ENCODE measurements at regions not wholly inside any gene's neighbourhood (a gene's known extent, or its start where the extent isn't known, plus 50 kb on each side); places are given as distances from the start of the nearest gene placed in this dataset.

GRCh38 chr5:2257326-2258244 lies 374.9 kb upstream of the IRX4 start:
- no peaks in the 10 kb centered on the region for H3K4me1 ChIP-seq
- no peak overlapping the region for H3K27ac ChIP-seq
- peaks cover 0 to 2% of the 10 kb centered on the region in 2 donors for H3K27me3 ChIP-seq
- H3K4me3 ChIP-seq, result no peak overlapping the region
- no peaks in the 10 kb centered on the region for H3K36me3 ChIP-seq
- intact Hi-C loops (cut with DNase I; ENCODE audit: low total_unique reads), result no loop called here
- no peaks in the 10 kb centered on the region for H3K9me3 ChIP-seq
- DNase-seq, result no peak
- TF ChIP-seq, protein P1, sequence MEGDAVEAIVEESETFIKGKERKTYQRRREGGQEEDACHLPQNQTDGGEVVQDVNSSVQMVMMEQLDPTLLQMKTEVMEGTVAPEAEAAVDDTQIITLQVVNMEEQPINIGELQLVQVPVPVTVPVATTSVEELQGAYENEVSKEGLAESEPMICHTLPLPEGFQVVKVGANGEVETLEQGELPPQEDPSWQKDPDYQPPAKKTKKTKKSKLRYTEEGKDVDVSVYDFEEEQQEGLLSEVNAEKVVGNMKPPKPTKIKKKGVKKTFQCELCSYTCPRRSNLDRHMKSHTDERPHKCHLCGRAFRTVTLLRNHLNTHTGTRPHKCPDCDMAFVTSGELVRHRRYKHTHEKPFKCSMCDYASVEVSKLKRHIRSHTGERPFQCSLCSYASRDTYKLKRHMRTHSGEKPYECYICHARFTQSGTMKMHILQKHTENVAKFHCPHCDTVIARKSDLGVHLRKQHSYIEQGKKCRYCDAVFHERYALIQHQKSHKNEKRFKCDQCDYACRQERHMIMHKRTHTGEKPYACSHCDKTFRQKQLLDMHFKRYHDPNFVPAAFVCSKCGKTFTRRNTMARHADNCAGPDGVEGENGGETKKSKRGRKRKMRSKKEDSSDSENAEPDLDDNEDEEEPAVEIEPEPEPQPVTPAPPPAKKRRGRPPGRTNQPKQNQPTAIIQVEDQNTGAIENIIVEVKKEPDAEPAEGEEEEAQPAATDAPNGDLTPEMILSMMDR (IDR thresholded peaks at IDR 0.05), result no peak

DNA sequence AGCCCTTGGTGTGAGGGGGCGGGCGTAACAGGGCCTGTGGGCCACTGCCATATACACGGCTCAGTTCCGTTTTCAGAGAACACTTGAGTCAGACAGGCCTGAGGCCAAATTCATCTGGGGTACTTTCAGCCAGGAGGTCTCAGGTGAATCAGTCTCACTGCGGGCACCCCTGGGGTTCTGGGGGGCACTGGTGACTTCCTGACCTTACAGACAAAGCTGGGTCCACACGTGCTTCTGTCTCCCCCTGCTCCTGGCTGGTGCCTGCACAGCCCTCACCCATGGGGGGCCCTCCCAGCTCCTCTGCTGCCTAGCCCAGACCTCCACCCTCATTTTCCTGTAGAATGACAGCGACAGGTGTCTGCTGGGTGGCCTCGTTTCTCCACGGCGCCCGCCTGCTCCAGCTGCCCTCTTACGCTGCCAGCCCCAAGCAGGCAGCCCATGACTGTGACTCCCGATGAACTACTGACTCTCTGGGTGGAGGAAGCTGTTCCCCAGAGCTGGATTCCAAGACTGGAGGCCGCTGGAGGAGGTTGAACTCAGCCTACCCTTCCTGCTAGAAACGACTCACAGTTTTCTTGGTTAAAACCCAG lies 374.1 kb upstream of the IRX4 start:
- Histone ChIP-seq H3K9me3 (no peaks in the 10 kb centered on the region), H3K36me3 (no peaks in the 10 kb centered on the region), H3K4me1 (no peaks in the 10 kb centered on the region), H3K4me3 (no peak overlapping the region), H3K27ac (no peak overlapping the region), H3K27me3 (peaks cover 0 to 2% of the 10 kb centered on the region in 2 donors)
- intact Hi-C loops (cut with DNase I; ENCODE audit: low total_unique reads), result no loop called here
- TF ChIP-seq, protein P1 (IDR thresholded peaks at IDR 0.05), result no peak
- no peak for DNase-seq

DNA sequence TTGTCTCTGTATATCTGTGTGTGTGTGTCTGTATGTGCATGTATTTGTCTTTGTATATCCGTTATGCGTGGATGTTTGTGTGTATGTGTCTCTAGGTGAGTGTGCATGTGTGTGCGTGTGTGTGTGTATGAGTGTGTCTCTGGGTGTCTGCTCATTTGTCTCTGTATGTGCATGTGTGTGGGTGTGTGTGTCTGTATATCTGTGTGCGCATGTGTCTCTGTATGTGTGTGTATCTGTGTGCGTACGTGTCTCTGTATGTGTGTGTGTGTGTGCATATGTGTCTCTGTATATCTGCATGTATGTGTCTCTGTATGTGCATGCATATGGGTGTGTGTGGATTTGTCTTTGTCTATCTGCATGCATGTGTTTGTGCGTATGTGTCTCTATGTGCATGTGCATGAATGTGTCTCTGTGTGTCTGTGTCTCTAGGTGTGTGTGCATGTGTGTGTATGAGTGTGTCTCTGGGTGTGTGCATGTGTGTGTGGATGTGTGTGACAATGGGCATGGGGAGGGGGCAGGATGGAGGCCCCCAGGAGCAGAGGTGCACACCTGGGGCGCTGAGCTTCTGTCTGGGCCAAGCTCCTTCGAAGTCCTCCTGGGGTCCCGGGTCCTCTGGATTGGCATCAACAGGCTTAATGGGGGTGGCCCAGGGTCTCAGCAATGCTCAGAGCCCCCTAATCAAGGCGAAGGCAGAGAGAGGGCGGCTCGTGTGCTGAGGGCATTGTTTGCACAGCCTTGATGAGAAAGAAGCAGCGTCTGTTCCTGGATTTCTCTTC lies 373.4 kb upstream of the IRX4 start:
- Histone ChIP-seq H3K4me3 (no peak overlapping the region), H3K27ac (no peak overlapping the region), H3K4me1 (no peaks in the 10 kb centered on the region), H3K27me3 (peaks cover 0 to 2% of the 10 kb centered on the region in 2 donors), H3K9me3 (no peaks in the 10 kb centered on the region), H3K36me3 (no peaks in the 10 kb centered on the region)
- DNase-seq, result no peak
- intact Hi-C loops (cut with DNase I; ENCODE audit: low total_unique reads), result no loop called here
- TF ChIP-seq, protein P1 (IDR thresholded peaks at IDR 0.05), result no peak

DNA sequence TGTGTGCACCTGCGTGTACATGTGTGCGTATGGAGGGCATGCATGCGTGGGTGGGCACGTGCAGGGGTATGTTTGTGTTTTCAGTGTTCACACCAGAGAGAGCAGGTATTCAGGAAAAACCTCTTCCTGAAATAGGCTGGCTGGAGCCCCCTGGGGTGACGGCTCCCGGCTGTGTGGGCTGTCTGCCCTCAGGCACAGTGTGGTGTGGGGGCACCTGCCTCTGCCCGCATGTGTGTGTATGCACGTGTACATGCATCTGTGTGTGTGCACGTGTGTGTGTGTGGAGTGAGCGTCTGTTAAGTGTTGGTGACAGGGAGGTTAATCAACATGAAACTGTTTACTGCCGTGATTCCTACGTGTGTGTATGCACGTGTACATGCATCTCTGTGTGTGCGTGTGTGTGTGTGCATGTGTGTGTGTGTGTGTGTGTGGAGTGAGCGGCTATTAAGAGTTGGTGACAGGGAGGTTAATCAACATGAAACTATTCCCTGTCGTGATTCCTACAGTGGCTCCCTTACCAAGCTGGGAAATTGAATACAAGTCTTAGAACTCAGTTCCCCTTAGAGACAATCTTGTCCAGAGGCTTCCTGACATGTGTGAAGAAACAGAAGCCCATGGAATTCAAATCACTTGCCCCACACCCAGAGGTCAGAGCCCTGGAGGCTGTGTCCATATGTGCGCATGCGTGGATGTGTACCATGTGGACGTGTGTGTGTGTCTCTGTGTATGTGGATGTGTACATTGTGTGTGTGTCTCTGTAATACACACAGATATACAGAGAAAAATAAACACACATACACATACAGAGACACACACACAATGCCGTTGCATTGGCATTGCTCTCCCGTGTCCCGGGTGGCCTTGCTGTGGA lies 372.4 kb upstream of the IRX4 start:
- TF ChIP-seq, protein P1 (IDR thresholded peaks at IDR 0.05), result no peak
- no peak for DNase-seq
- no peaks in the 10 kb centered on the region for H3K36me3 ChIP-seq
- intact Hi-C loops (cut with DNase I; ENCODE audit: low total_unique reads), result no loop called here
- no peaks in the 10 kb centered on the region for H3K27me3 ChIP-seq
- H3K4me1 ChIP-seq, result no peaks in the 10 kb centered on the region
- no peak overlapping the region for H3K4me3 ChIP-seq
- no peaks in the 10 kb centered on the region for H3K9me3 ChIP-seq
- H3K27ac ChIP-seq, result no peak overlapping the region

DNA sequence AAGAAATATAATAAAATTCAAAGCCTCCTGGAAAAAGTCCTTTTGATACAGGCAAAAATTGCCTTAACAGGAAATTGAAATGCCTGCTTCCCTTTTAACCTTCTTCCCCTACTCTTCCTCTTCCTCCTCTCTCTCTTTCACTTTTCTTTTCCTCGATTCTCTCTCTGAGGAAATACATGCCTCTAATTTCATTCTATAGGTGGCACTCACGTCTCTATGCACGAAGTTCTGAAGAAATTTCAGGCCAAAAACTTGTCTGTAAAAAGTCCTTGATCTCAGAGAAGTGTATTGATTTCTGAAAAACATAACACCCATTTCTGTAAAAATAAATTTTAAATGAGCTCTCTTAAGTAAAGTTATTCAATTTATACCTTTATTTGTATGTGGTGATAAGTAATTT lies 371.7 kb upstream of the IRX4 start:
- intact Hi-C loops (cut with DNase I; ENCODE audit: low total_unique reads), result no loop called here
- TF ChIP-seq, protein P1 (IDR thresholded peaks at IDR 0.05), result no peak
- H3K9me3 ChIP-seq, result no peaks in the 10 kb centered on the region
- no peaks in the 10 kb centered on the region for H3K36me3 ChIP-seq
- DNase-seq, result no peak
- no peaks in the 10 kb centered on the region for H3K4me1 ChIP-seq
- H3K27me3 ChIP-seq, result no peaks in the 10 kb centered on the region
- no peak overlapping the region for H3K27ac ChIP-seq
- no peak overlapping the region for H3K4me3 ChIP-seq

All from tibial artery (tissue), 4 donors.